Gastroesophageal sphincter (tissue), 3 donors: ENCODE measurements at regions not wholly inside any gene's neighbourhood (a gene's known extent, or its start where the extent isn't known, plus 50 kb on each side); places are given as distances from the start of the nearest gene placed in this dataset.

Source experiments
- CTCF ChIP-seq, 4 experiments: fragments of 200-600 bp in 2 of 4; fragments of 450-650 bp in 2 of 4; sonication (generic) in 1 of 4; IDR thresholded peaks; one replicate each; pipeline ENCODE4 v1.5.1; 2017 to 2019; ENCODE audit warnings: antibody characterized with exemption in 4 of 4, mild to moderate bottlenecking in 2 of 4, moderate library complexity in 2 of 4
- EP300 ChIP-seq: sonication (generic); formaldehyde crosslinking; IDR thresholded peaks from one replicate; pipeline ENCODE4 v1.6.1; 2017; ENCODE audit warnings: antibody characterized with exemption, mild to moderate bottlenecking

GRCh38 chr4:100124715-100125114, 65.6 kb downstream of the DDIT4L start:
- TF ChIP-seq CTCF (IDR thresholded peaks at IDR 0.05) (no peak), EP300 (no peak)
